Sigmoid colon (tissue), 4 donors: ENCODE measurements at regions not wholly inside any gene's neighbourhood (a gene's known extent, or its start where the extent isn't known, plus 50 kb on each side); places are given as distances from the start of the nearest gene placed in this dataset.

Experiments
- EP300 ChIP-seq, 4 donors: sonication (generic); formaldehyde crosslinking; IDR thresholded peaks; one replicate each; pipeline ENCODE4 v1.6.1; 2017; ENCODE audit warnings: antibody characterized with exemption in 4 of 4
- POLR2A ChIP-seq, 2 donors: fragments of 450-650 bp; IDR thresholded peaks; one replicate each; pipeline ENCODE4 v1.6.1; 2016; ENCODE audit warnings: antibody characterized with exemption in 2 of 2, mild to moderate bottlenecking in 2 of 2, moderate library complexity in 2 of 2
- POLR2AphosphoS5 ChIP-seq, 4 donors: sonication (generic); formaldehyde crosslinking; IDR thresholded peaks; one replicate each; pipeline ENCODE4 v1.6.1; 2017; ENCODE audit warnings: antibody characterized with exemption in 4 of 4
- TF ChIP-seq, protein P1 (sequence below), 4 experiments: fragments of 450-650 bp in 3 of 4; fragments of 200-600 bp in 1 of 4; IDR thresholded peaks; one replicate each; pipeline ENCODE4 v1.5.1; 2016 to 2019; ENCODE audit warnings: antibody characterized with exemption in 4 of 4, mild to moderate bottlenecking in 3 of 4, moderate library complexity in 2 of 4

DNA sequence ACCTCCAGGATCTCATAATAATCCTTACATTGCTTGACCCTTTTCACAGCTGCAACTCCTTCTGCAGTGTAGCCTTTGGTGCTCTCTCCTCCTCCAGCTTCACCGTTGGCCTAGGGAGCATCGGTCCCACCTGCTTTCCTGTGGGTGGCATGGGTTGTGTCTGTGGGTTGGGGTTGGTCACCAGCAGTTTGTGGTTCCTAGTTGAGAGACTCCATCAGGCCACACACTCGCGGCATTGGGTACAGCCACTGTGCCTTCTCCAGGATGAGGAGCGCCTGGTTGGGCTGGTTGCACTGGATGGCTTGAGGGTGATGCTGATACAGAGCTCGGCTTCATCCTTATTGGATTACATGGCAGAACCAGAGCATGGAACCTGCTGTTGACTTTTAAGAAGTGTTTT is 69.4 kb upstream of the SPRED2 start:
- TF ChIP-seq, protein P1, sequence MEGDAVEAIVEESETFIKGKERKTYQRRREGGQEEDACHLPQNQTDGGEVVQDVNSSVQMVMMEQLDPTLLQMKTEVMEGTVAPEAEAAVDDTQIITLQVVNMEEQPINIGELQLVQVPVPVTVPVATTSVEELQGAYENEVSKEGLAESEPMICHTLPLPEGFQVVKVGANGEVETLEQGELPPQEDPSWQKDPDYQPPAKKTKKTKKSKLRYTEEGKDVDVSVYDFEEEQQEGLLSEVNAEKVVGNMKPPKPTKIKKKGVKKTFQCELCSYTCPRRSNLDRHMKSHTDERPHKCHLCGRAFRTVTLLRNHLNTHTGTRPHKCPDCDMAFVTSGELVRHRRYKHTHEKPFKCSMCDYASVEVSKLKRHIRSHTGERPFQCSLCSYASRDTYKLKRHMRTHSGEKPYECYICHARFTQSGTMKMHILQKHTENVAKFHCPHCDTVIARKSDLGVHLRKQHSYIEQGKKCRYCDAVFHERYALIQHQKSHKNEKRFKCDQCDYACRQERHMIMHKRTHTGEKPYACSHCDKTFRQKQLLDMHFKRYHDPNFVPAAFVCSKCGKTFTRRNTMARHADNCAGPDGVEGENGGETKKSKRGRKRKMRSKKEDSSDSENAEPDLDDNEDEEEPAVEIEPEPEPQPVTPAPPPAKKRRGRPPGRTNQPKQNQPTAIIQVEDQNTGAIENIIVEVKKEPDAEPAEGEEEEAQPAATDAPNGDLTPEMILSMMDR (IDR thresholded peaks at IDR 0.05), result no peak
- TF ChIP-seq EP300 (IDR thresholded peaks at IDR 0.05) (no peak), POLR2A (IDR thresholded peaks at IDR 0.05) (no peak), POLR2AphosphoS5 (IDR thresholded peaks at IDR 0.05) (no peak)
